GM23338 (cell line): ENCODE measurements at regions not wholly inside any gene's neighbourhood (a gene's known extent, or its start where the extent isn't known, plus 50 kb on each side); places are given as distances from the start of the nearest gene placed in this dataset.

Source experiments
- CREB1 ChIP-seq: fragments of 250-450 bp; sonication (Bioruptor Pico); IDR thresholded peaks from 2 replicates; pipeline ENCODE4 v1.5.0; 2020; ENCODE audit warnings: low read depth, mild to moderate bottlenecking, moderate library complexity
- EZH2phosphoT487 ChIP-seq: fragments of 200-600 bp; sonication (generic); IDR thresholded peaks from one replicate; pipeline ENCODE4 v1.8.1; 2018; ENCODE audit warnings: antibody characterized with exemption; ENCODE audit not compliant: unreplicated experiment
- JUNB ChIP-seq: IDR thresholded peaks from one replicate; pipeline ENCODE4 v1.6.1; 2016; ENCODE audit warnings: antibody characterized with exemption; ENCODE audit not compliant: unreplicated experiment
- POLR2AphosphoS5 ChIP-seq: IDR thresholded peaks from 2 replicates; pipeline ENCODE4 v1.6.1; 2016; ENCODE audit warnings: antibody characterized with exemption, low read depth
- STAT1 ChIP-seq: IDR thresholded peaks from one replicate; pipeline ENCODE4 v1.6.1; 2016; ENCODE audit warnings: antibody characterized with exemption; ENCODE audit not compliant: unreplicated experiment
- ZNF114 ChIP-seq: fragments of 250-450 bp; sonication (Bioruptor Pico); IDR thresholded peaks from 2 replicates; pipeline ENCODE4 v1.5.0; 2020; ENCODE audit warnings: mild to moderate bottlenecking, moderate library complexity
- TF ChIP-seq, protein P1 (sequence below): fragments of 250-450 bp; sonication (Bioruptor Pico); IDR thresholded peaks from 2 replicates; pipeline ENCODE4 v1.5.0; 2020; ENCODE audit warnings: mild to moderate bottlenecking, moderate library complexity
- TF ChIP-seq, protein P2 (sequence below): IDR thresholded peaks from 2 replicates; pipeline ENCODE4 v1.6.1; 2016; ENCODE audit warnings: antibody characterized with exemption
- TF ChIP-seq, protein P3 (sequence below): IDR thresholded peaks from one replicate; pipeline ENCODE4 v1.6.1; 2018; ENCODE audit warnings: antibody characterized with exemption; ENCODE audit not compliant: unreplicated experiment

DNA sequence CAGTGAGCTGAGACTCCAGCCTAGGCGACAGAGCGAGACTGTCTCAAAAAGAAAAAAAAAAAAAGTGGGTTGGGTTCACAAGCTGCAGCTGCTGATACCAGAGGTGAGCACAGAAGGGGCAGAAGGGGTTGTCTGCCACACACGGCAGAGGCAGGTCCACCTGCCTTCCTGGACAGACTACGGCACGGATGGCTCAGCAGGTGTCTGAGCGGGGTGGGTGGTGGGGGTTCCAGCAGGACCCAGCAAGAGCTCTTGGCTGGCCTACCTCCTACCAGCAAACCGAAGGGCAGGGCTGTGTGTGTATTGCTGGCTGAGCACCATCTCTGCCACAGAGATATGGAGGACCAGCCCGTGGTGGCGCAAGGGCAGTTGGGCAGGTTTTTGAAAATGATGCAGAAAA, 130.4 kb upstream of the ASB18 start (continued):
- TF ChIP-seq, protein P1, sequence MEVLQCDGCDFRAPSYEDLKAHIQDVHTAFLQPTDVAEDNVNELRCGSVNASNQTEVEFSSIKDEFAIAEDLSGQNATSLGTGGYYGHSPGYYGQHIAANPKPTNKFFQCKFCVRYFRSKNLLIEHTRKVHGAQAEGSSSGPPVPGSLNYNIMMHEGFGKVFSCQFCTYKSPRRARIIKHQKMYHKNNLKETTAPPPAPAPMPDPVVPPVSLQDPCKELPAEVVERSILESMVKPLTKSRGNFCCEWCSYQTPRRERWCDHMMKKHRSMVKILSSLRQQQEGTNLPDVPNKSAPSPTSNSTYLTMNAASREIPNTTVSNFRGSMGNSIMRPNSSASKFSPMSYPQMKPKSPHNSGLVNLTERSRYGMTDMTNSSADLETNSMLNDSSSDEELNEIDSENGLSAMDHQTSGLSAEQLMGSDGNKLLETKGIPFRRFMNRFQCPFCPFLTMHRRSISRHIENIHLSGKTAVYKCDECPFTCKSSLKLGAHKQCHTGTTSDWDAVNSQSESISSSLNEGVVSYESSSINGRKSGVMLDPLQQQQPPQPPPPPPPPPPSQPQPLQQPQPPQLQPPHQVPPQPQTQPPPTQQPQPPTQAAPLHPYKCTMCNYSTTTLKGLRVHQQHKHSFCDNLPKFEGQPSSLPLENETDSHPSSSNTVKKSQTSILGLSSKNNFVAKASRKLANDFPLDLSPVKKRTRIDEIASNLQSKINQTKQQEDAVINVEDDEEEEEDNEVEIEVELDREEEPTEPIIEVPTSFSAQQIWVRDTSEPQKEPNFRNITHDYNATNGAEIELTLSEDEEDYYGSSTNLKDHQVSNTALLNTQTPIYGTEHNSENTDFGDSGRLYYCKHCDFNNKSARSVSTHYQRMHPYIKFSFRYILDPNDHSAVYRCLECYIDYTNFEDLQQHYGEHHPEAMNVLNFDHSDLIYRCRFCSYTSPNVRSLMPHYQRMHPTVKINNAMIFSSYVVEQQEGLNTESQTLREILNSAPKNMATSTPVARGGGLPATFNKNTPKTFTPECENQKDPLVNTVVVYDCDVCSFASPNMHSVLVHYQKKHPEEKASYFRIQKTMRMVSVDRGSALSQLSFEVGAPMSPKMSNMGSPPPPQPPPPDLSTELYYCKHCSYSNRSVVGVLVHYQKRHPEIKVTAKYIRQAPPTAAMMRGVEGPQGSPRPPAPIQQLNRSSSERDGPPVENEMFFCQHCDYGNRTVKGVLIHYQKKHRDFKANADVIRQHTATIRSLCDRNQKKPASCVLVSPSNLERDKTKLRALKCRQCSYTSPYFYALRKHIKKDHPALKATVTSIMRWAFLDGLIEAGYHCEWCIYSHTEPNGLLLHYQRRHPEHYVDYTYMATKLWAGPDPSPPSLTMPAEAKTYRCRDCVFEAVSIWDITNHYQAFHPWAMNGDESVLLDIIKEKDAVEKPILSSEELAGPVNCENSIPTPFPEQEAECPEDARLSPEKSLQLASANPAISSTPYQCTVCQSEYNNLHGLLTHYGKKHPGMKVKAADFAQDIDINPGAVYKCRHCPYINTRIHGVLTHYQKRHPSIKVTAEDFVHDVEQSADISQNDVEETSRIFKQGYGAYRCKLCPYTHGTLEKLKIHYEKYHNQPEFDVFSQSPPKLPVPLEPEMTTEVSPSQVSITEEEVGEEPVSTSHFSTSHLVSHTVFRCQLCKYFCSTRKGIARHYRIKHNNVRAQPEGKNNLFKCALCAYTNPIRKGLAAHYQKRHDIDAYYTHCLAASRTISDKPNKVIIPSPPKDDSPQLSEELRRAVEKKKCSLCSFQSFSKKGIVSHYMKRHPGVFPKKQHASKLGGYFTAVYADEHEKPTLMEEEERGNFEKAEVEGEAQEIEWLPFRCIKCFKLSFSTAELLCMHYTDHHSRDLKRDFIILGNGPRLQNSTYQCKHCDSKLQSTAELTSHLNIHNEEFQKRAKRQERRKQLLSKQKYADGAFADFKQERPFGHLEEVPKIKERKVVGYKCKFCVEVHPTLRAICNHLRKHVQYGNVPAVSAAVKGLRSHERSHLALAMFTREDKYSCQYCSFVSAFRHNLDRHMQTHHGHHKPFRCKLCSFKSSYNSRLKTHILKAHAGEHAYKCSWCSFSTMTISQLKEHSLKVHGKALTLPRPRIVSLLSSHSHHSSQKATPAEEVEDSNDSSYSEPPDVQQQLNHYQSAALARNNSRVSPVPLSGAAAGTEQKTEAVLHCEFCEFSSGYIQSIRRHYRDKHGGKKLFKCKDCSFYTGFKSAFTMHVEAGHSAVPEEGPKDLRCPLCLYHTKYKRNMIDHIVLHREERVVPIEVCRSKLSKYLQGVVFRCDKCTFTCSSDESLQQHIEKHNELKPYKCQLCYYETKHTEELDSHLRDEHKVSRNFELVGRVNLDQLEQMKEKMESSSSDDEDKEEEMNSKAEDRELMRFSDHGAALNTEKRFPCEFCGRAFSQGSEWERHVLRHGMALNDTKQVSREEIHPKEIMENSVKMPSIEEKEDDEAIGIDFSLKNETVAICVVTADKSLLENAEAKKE (CRISPR knock-in tag): no peak
- no peak for TF ChIP-seq POLR2AphosphoS5
- TF ChIP-seq ZNF114 (CRISPR knock-in tag): no peak
- TF ChIP-seq STAT1: no peak
- TF ChIP-seq EZH2phosphoT487: no peak
- TF ChIP-seq, protein P2, sequence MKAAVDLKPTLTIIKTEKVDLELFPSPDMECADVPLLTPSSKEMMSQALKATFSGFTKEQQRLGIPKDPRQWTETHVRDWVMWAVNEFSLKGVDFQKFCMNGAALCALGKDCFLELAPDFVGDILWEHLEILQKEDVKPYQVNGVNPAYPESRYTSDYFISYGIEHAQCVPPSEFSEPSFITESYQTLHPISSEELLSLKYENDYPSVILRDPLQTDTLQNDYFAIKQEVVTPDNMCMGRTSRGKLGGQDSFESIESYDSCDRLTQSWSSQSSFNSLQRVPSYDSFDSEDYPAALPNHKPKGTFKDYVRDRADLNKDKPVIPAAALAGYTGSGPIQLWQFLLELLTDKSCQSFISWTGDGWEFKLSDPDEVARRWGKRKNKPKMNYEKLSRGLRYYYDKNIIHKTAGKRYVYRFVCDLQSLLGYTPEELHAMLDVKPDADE: no peak
- TF ChIP-seq, protein P3, sequence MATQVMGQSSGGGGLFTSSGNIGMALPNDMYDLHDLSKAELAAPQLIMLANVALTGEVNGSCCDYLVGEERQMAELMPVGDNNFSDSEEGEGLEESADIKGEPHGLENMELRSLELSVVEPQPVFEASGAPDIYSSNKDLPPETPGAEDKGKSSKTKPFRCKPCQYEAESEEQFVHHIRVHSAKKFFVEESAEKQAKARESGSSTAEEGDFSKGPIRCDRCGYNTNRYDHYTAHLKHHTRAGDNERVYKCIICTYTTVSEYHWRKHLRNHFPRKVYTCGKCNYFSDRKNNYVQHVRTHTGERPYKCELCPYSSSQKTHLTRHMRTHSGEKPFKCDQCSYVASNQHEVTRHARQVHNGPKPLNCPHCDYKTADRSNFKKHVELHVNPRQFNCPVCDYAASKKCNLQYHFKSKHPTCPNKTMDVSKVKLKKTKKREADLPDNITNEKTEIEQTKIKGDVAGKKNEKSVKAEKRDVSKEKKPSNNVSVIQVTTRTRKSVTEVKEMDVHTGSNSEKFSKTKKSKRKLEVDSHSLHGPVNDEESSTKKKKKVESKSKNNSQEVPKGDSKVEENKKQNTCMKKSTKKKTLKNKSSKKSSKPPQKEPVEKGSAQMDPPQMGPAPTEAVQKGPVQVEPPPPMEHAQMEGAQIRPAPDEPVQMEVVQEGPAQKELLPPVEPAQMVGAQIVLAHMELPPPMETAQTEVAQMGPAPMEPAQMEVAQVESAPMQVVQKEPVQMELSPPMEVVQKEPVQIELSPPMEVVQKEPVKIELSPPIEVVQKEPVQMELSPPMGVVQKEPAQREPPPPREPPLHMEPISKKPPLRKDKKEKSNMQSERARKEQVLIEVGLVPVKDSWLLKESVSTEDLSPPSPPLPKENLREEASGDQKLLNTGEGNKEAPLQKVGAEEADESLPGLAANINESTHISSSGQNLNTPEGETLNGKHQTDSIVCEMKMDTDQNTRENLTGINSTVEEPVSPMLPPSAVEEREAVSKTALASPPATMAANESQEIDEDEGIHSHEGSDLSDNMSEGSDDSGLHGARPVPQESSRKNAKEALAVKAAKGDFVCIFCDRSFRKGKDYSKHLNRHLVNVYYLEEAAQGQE: no peak
- no peak for TF ChIP-seq JUNB
- no peak for TF ChIP-seq CREB1 (CRISPR knock-in tag)
